ENCODE measurements at regions not wholly inside any gene's neighbourhood (a gene's known extent, or its start where the extent isn't known, plus 50 kb on each side); places are given as distances from the start of the nearest gene placed in this dataset.

GRCh38 chr3:160098926-160099626 is 110.4 kb downstream of the IL12A start:
- H3K9ac ChIP-seq (ENCODE audit: control insufficient read depth, extremely low read depth, insufficient read depth, low read length): no peak overlapping the region
- no peaks in the 10 kb centered on the region for H3K79me2 ChIP-seq (ENCODE audit: control insufficient read depth, insufficient read depth, low read length)
- DNase-seq (ENCODE audit: low read depth, low spot score): no peak
- no peak for TF ChIP-seq EZH2 (IDR thresholded peaks at IDR 0.05; ENCODE audit: low read length)
- TF ChIP-seq, protein P1, sequence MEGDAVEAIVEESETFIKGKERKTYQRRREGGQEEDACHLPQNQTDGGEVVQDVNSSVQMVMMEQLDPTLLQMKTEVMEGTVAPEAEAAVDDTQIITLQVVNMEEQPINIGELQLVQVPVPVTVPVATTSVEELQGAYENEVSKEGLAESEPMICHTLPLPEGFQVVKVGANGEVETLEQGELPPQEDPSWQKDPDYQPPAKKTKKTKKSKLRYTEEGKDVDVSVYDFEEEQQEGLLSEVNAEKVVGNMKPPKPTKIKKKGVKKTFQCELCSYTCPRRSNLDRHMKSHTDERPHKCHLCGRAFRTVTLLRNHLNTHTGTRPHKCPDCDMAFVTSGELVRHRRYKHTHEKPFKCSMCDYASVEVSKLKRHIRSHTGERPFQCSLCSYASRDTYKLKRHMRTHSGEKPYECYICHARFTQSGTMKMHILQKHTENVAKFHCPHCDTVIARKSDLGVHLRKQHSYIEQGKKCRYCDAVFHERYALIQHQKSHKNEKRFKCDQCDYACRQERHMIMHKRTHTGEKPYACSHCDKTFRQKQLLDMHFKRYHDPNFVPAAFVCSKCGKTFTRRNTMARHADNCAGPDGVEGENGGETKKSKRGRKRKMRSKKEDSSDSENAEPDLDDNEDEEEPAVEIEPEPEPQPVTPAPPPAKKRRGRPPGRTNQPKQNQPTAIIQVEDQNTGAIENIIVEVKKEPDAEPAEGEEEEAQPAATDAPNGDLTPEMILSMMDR (optimal IDR thresholded peaks at IDR 0.05 in 1 of 3, IDR thresholded peaks at IDR 0.05 in 1 of 3, conservative IDR thresholded peaks at IDR 0.05 in 1 of 3; ENCODE audit: extremely low read depth in 1 of 3, insufficient read depth in 2 of 3, low read length in 3 of 3): no peak
- no peaks in the 10 kb centered on the region for H3K9me3 ChIP-seq (ENCODE audit: control insufficient read depth, low read depth, low read length)
- H3K4me1 ChIP-seq (ENCODE audit: control insufficient read depth, extremely low read depth, insufficient read depth, low read length): no peaks in the 10 kb centered on the region
- dilution Hi-C loops (cut with MboI; ENCODE audit: extremely low pct_ligation_motif_present, low sequenced_read_pairs): no loop called here
- H2AFZ ChIP-seq (ENCODE audit: control insufficient read depth, low read length): no peak overlapping the region
- H3K36me3 ChIP-seq (ENCODE audit: control insufficient read depth in 2 of 2, extremely low read depth in 1 of 2, insufficient read depth in 2 of 2, low read length in 2 of 2): no peaks in the 10 kb centered on the region
- H3K4me3 ChIP-seq (ENCODE audit: control insufficient read depth in 2 of 3, extremely low read depth in 1 of 3, insufficient read depth in 2 of 3, low read depth in 1 of 3, low read length in 3 of 3): no peak overlapping the region
- H3K27me3 ChIP-seq (ENCODE audit: control insufficient read depth, extremely low read depth, insufficient read depth, low read length): no peaks in the 10 kb centered on the region
- no peak overlapping the region for H3K4me2 ChIP-seq (ENCODE audit: control insufficient read depth, extremely low read depth, insufficient read depth, low read depth, low read length)
- no peaks in the 10 kb centered on the region for H3K9me1 ChIP-seq (ENCODE audit: control insufficient read depth, extremely low read depth, insufficient read depth, low read length)
- H4K20me1 ChIP-seq (ENCODE audit: control insufficient read depth, extremely low read depth, insufficient read depth, low read length): no peaks in the 10 kb centered on the region
- FAIRE-seq: no peak
- H3K27ac ChIP-seq (ENCODE audit: control insufficient read depth, insufficient read depth, low read length): no peak overlapping the region

DNA sequence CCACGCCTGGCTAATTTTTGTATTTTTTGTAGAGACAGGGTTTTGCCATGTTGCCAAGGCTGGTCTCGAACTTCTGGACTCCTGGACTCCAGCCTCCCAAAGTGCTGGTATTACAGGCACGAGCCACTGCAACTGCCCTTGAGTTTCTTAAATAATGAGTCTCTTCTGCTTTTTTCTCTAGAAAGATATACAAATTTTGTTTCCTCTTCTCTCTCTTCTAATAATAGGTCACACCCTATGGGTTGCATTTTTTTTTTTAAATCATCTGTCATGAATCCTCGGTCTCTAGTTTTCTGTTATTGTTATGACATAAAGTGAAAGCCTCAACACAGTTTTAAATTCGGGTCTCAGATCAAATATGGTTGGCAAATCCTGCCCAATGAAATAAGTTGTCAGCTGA is 111.2 kb downstream of the IL12A start:
- H3K27ac ChIP-seq (ENCODE audit: control insufficient read depth, insufficient read depth, low read length): no peak overlapping the region
- dilution Hi-C loops (cut with MboI; ENCODE audit: extremely low pct_ligation_motif_present, low sequenced_read_pairs): no loop called here
- no peaks in the 10 kb centered on the region for H3K79me2 ChIP-seq (ENCODE audit: control insufficient read depth, insufficient read depth, low read length)
- H4K20me1 ChIP-seq (ENCODE audit: control insufficient read depth, extremely low read depth, insufficient read depth, low read length): no peaks in the 10 kb centered on the region
- no peak overlapping the region for H3K4me2 ChIP-seq (ENCODE audit: control insufficient read depth, extremely low read depth, insufficient read depth, low read depth, low read length)
- H3K9me3 ChIP-seq (ENCODE audit: control insufficient read depth, low read depth, low read length): no peaks in the 10 kb centered on the region
- H3K4me1 ChIP-seq (ENCODE audit: control insufficient read depth, extremely low read depth, insufficient read depth, low read length): no peaks in the 10 kb centered on the region
- no peaks in the 10 kb centered on the region for H3K9me1 ChIP-seq (ENCODE audit: control insufficient read depth, extremely low read depth, insufficient read depth, low read length)
- H3K36me3 ChIP-seq (ENCODE audit: control insufficient read depth in 2 of 2, extremely low read depth in 1 of 2, insufficient read depth in 2 of 2, low read length in 2 of 2): no peaks in the 10 kb centered on the region
- DNase-seq (ENCODE audit: low read depth, low spot score) (no peak), FAIRE-seq (no peak)
- no peak for TF ChIP-seq EZH2 (IDR thresholded peaks at IDR 0.05; ENCODE audit: low read length)
- TF ChIP-seq, protein P1 (optimal IDR thresholded peaks at IDR 0.05 in 1 of 3, IDR thresholded peaks at IDR 0.05 in 1 of 3, conservative IDR thresholded peaks at IDR 0.05 in 1 of 3; ENCODE audit: extremely low read depth in 1 of 3, insufficient read depth in 2 of 3, low read length in 3 of 3): no peak
- H2AFZ ChIP-seq (ENCODE audit: control insufficient read depth, low read length): no peak overlapping the region
- no peak overlapping the region for H3K9ac ChIP-seq (ENCODE audit: control insufficient read depth, extremely low read depth, insufficient read depth, low read length)
- H3K4me3 ChIP-seq (ENCODE audit: control insufficient read depth in 2 of 3, extremely low read depth in 1 of 3, insufficient read depth in 2 of 3, low read depth in 1 of 3, low read length in 3 of 3): no peak overlapping the region
- no peaks in the 10 kb centered on the region for H3K27me3 ChIP-seq (ENCODE audit: control insufficient read depth, extremely low read depth, insufficient read depth, low read length)
